ENCODE measurements at regions not wholly inside any gene's neighbourhood (a gene's known extent, or its start where the extent isn't known, plus 50 kb on each side); places are given as distances from the start of the nearest gene placed in this dataset.

GRCh38 chr1:82721702-82722101, 921.0 kb downstream of the ADGRL2 start:
- Histone ChIP-seq H3K9me3 (ENCODE audit: control insufficient read depth, low read length) (no peaks in the 10 kb centered on the region), H3K36me3 (ENCODE audit: control insufficient read depth, insufficient read depth, low read length) (no peaks in the 10 kb centered on the region), H3K27me3 (ENCODE audit: control insufficient read depth, insufficient read depth, low read length) (no peaks in the 10 kb centered on the region), H3K4me3 (ENCODE audit: low read depth, low read length) (no peak overlapping the region), H3K9ac (no peak overlapping the region), H2AFZ (no peak overlapping the region), H3K4me1 (no peaks in the 10 kb centered on the region), H3K79me2 (no peaks in the 10 kb centered on the region), H3K4me2 (ENCODE audit: low read length) (no peak overlapping the region), H3K27ac (no peak overlapping the region)
- no peak for TF ChIP-seq CTCF (IDR thresholded peaks at IDR 0.05)

GRCh38 chr1:82718719-82719419, 918.1 kb downstream of the ADGRL2 start:
- no peaks in the 10 kb centered on the region for H3K79me2 ChIP-seq
- H3K4me2 ChIP-seq (ENCODE audit: low read length) = no peak overlapping the region
- no peaks in the 10 kb centered on the region for H3K36me3 ChIP-seq (ENCODE audit: control insufficient read depth, insufficient read depth, low read length)
- H3K27ac ChIP-seq = no peak overlapping the region
- no peak overlapping the region for H3K9ac ChIP-seq
- H2AFZ ChIP-seq = no peak overlapping the region
- no peaks in the 10 kb centered on the region for H3K27me3 ChIP-seq (ENCODE audit: control insufficient read depth, insufficient read depth, low read length)
- no peak for TF ChIP-seq CTCF (IDR thresholded peaks at IDR 0.05)
- H3K4me1 ChIP-seq = no peaks in the 10 kb centered on the region
- no peaks in the 10 kb centered on the region for H3K9me3 ChIP-seq (ENCODE audit: control insufficient read depth, low read length)
- no peak overlapping the region for H3K4me3 ChIP-seq (ENCODE audit: low read depth, low read length)

- Histone ChIP-seq H3K9ac (no peak overlapping the region), H3K79me2 (no peaks in the 10 kb centered on the region), H2AFZ (no peak overlapping the region), H3K4me3 (ENCODE audit: low read depth, low read length) (no peak overlapping the region), H3K9me3 (ENCODE audit: control insufficient read depth, low read length) (no peaks in the 10 kb centered on the region), H3K4me2 (ENCODE audit: low read length) (no peak overlapping the region), H3K27me3 (ENCODE audit: control insufficient read depth, insufficient read depth, low read length) (no peaks in the 10 kb centered on the region), H3K36me3 (ENCODE audit: control insufficient read depth, insufficient read depth, low read length) (no peaks in the 10 kb centered on the region), H3K27ac (no peak overlapping the region), H3K4me1 (no peaks in the 10 kb centered on the region)
- TF ChIP-seq CTCF (IDR thresholded peaks at IDR 0.05) = no peak
These were observed 909.4 kb downstream of the ADGRL2 start for GRCh38 chr1:82710091-82710490.

- H3K9me3 ChIP-seq (ENCODE audit: control insufficient read depth, low read length) = no peaks in the 10 kb centered on the region
- no peaks in the 10 kb centered on the region for H3K36me3 ChIP-seq (ENCODE audit: control insufficient read depth, insufficient read depth, low read length)
- H3K4me3 ChIP-seq (ENCODE audit: low read depth, low read length) = no peak overlapping the region
- no peak for TF ChIP-seq CTCF (IDR thresholded peaks at IDR 0.05)
- H2AFZ ChIP-seq = no peak overlapping the region
- no peaks in the 10 kb centered on the region for H3K4me1 ChIP-seq
- no peaks in the 10 kb centered on the region for H3K79me2 ChIP-seq
- no peak overlapping the region for H3K9ac ChIP-seq
- no peaks in the 10 kb centered on the region for H3K27me3 ChIP-seq (ENCODE audit: control insufficient read depth, insufficient read depth, low read length)
- H3K4me2 ChIP-seq (ENCODE audit: low read length) = no peak overlapping the region
- no peak overlapping the region for H3K27ac ChIP-seq
These were observed 906.9 kb downstream of the ADGRL2 start for GRCh38 chr1:82707681-82708080.

- no peaks in the 10 kb centered on the region for H3K9me3 ChIP-seq (ENCODE audit: control insufficient read depth, low read length)
- H3K79me2 ChIP-seq = no peaks in the 10 kb centered on the region
- H3K9ac ChIP-seq = no peak overlapping the region
- H3K4me3 ChIP-seq (ENCODE audit: low read depth, low read length) = no peak overlapping the region
- H2AFZ ChIP-seq = no peak overlapping the region
- H3K36me3 ChIP-seq (ENCODE audit: control insufficient read depth, insufficient read depth, low read length) = no peaks in the 10 kb centered on the region
- H3K27ac ChIP-seq = no peak overlapping the region
- no peak overlapping the region for H3K4me2 ChIP-seq (ENCODE audit: low read length)
- H3K27me3 ChIP-seq (ENCODE audit: control insufficient read depth, insufficient read depth, low read length) = no peaks in the 10 kb centered on the region
- no peaks in the 10 kb centered on the region for H3K4me1 ChIP-seq
- TF ChIP-seq CTCF (IDR thresholded peaks at IDR 0.05) = no peak
These were observed 906.0 kb downstream of the ADGRL2 start for GRCh38 chr1:82706741-82707140.

Measured in parathyroid adenoma (tissue), 2 donors.